SK-N-SH treated with all-trans-retinoic acid at 6 μM for 48 hours (cell line): ENCODE measurements at regions not wholly inside any gene's neighbourhood (a gene's known extent, or its start where the extent isn't known, plus 50 kb on each side); places are given as distances from the start of the nearest gene placed in this dataset.

Experiments used
- CREB5 ChIP-seq: fragments of 250-450 bp; sonication (Bioruptor Pico); IDR thresholded peaks from 2 replicates; pipeline ENCODE4 v1.5.1; 2020; ENCODE audit warnings: low read depth, mild to moderate bottlenecking, moderate library complexity
- CSDC2 ChIP-seq: fragments of 250-450 bp; sonication (Bioruptor Pico); IDR thresholded peaks from 2 replicates; pipeline ENCODE4 v1.5.0; 2020; ENCODE audit warnings: mild to moderate bottlenecking, moderate library complexity
- PATZ1 ChIP-seq: fragments of 250-450 bp; sonication (Bioruptor Pico); IDR thresholded peaks from 2 replicates; pipeline ENCODE4 v1.8.0; 2020; ENCODE audit warnings: mild to moderate bottlenecking, moderate library complexity, borderline replicate concordance
- RARB ChIP-seq: fragments of 250-450 bp; sonication (Bioruptor Pico); IDR thresholded peaks from 2 replicates; pipeline ENCODE4 v1.8.0; 2021; ENCODE audit warnings: mild to moderate bottlenecking, moderate library complexity
- TCF4 ChIP-seq: fragments of 250-450 bp; sonication (Bioruptor Pico); IDR thresholded peaks from 2 replicates; pipeline ENCODE4 v1.8.0; 2021; ENCODE audit warnings: mild to moderate bottlenecking, moderate library complexity, borderline replicate concordance
- TOX ChIP-seq: fragments of 250-450 bp; sonication (Bioruptor Pico); IDR thresholded peaks from 2 replicates; pipeline ENCODE4 v1.8.0; 2021; ENCODE audit warnings: mild to moderate bottlenecking, moderate library complexity, borderline replicate concordance
- ZC3H10 ChIP-seq: fragments of 250-450 bp; sonication (Bioruptor Pico); IDR thresholded peaks from 2 replicates; pipeline ENCODE4 v1.5.1; 2021; ENCODE audit warnings: mild to moderate bottlenecking, moderate library complexity
- ZFP3 ChIP-seq: fragments of 250-450 bp; sonication (Bioruptor Pico); IDR thresholded peaks from 2 replicates; pipeline ENCODE4 v1.5.0; 2020; ENCODE audit warnings: mild to moderate bottlenecking, moderate library complexity
- ZFP30 ChIP-seq: fragments of 450-650 bp; formaldehyde crosslinking; IDR thresholded peaks from 2 replicates; pipeline ENCODE4 v1.5.0; 2022; ENCODE audit warnings: mild to moderate bottlenecking, moderate library complexity
- ZNF70 ChIP-seq: fragments of 450-650 bp; formaldehyde crosslinking; IDR thresholded peaks from 2 replicates; pipeline ENCODE4 v1.5.0; 2020; ENCODE audit warnings: mild to moderate bottlenecking, moderate library complexity
- ZNF8 ChIP-seq: fragments of 450-650 bp; formaldehyde crosslinking; IDR thresholded peaks from 2 replicates; pipeline ENCODE4 v1.5.0; 2020; ENCODE audit warnings: mild to moderate bottlenecking, moderate library complexity
- TF ChIP-seq, protein P1 (sequence below): fragments of 250-450 bp; sonication (Bioruptor Pico); IDR thresholded peaks from 2 replicates; pipeline ENCODE4 v1.5.1; 2021; ENCODE audit warnings: mild to moderate bottlenecking, moderate library complexity

DNA sequence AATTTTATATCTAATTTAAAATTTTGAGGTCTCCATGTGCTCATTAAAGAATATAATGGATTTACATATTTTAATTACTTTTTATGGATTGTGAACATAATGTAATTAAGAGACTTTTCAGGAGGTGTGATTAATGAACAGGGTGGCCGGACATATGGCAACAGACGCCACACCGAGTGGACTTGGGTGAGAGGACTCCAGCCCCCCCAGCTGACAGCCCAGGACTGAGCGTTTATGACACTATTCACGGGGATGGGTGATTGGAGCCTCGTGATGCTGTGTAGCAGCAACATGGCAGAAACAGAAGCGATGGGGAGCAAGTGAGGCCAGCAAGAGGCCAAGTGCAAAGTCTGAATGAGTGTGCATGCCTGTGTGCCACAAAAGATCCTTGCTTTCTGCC is 1176.9 kb downstream of the TYW1 start:
- TF ChIP-seq CSDC2 (no peak), ZNF70 (CRISPR knock-in tag) (no peak), PATZ1 (no peak), CREB5 (CRISPR knock-in tag) (no peak), ZFP30 (CRISPR knock-in tag) (no peak), ZFP3 (CRISPR knock-in tag) (no peak), TOX (CRISPR knock-in tag) (no peak), ZNF8 (CRISPR knock-in tag) (no peak), ZC3H10 (CRISPR knock-in tag) (no peak), RARB (CRISPR knock-in tag) (no peak), TCF4 (CRISPR knock-in tag) (no peak)
- TF ChIP-seq, protein P1, sequence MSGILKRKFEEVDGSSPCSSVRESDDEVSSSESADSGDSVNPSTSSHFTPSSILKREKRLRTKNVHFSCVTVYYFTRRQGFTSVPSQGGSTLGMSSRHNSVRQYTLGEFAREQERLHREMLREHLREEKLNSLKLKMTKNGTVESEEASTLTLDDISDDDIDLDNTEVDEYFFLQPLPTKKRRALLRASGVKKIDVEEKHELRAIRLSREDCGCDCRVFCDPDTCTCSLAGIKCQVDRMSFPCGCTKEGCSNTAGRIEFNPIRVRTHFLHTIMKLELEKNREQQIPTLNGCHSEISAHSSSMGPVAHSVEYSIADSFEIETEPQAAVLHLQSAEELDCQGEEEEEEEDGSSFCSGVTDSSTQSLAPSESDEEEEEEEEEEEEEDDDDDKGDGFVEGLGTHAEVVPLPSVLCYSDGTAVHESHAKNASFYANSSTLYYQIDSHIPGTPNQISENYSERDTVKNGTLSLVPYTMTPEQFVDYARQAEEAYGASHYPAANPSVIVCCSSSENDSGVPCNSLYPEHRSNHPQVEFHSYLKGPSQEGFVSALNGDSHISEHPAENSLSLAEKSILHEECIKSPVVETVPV (CRISPR knock-in tag): no peak
